MCF 10A (cell line): ENCODE measurements at regions not wholly inside any gene's neighbourhood (a gene's known extent, or its start where the extent isn't known, plus 50 kb on each side); places are given as distances from the start of the nearest gene placed in this dataset.

Experiments
- BruUV-seq: library from RNA; stranded (reverse); fragments of 400-500 nt; replicated peaks from 2 replicates; lab custom pipeline; 2021; lab: Mats Ljungman, UMichigan
- CTCF ChIA-PET: fragments of 300-600 bp; sonication (Branson Sonifier 250); formaldehyde crosslinking; extraction: SDS; loops from one replicate; lab custom pipeline; 2021; ENCODE audit warnings: antibody characterized with exemption, inconsistent platforms; lab: Yijun Ruan, JAX
- POLR2A ChIA-PET: fragments of 300-600, 350-650 bp; sonication (Branson Sonifier 250); formaldehyde crosslinking; extraction: SDS; loops from one replicate; lab custom pipeline; 2020; ENCODE audit warnings: antibody characterized with exemption, inconsistent platforms; lab: Yijun Ruan, JAX
- DNase-seq: peaks from one replicate; pipeline ENCODE4 v3.0.0-alpha.2; 2018; ENCODE audit not compliant: unreplicated experiment
- H3K27ac Mint-ChIP-seq: one replicate; pipeline ENCODE4 v1.8.0; 2022; ENCODE audit warnings: mild to moderate bottlenecking, low read depth, mixed read lengths; ENCODE audit not compliant: unreplicated experiment
- H3K27me3 Mint-ChIP-seq: one replicate; pipeline ENCODE4 v1.8.0; 2022; ENCODE audit warnings: mixed read lengths; ENCODE audit not compliant: insufficient read depth, unreplicated experiment
- H3K36me3 Mint-ChIP-seq: one replicate; pipeline ENCODE4 v1.8.0; 2022; ENCODE audit warnings: mild to moderate bottlenecking, moderate library complexity, mixed read lengths; ENCODE audit not compliant: insufficient read depth, unreplicated experiment
- H3K4me1 Mint-ChIP-seq: one replicate; pipeline ENCODE4 v1.8.0; 2022; ENCODE audit warnings: mixed read lengths; ENCODE audit not compliant: insufficient read depth, unreplicated experiment
- H3K4me3 Mint-ChIP-seq: one replicate; pipeline ENCODE4 v1.8.0; 2022; ENCODE audit warnings: mild to moderate bottlenecking, moderate library complexity, mixed read lengths; ENCODE audit not compliant: unreplicated experiment
- H3K9me3 Mint-ChIP-seq: one replicate; pipeline ENCODE4 v1.8.0; 2022; ENCODE audit warnings: mixed read lengths; ENCODE audit not compliant: unreplicated experiment
- CTCF ChIP-seq: fragments of 200-600 bp; IDR thresholded peaks from one replicate; pipeline ENCODE4 v1.8.0; 2022; ENCODE audit warnings: antibody characterized with exemption, mild to moderate bottlenecking; ENCODE audit not compliant: unreplicated experiment
- intact Hi-C: fragments of 100-400 bp; cut with micrococcal nuclease; formaldehyde crosslinking; loops from 2 replicates; pipeline ENCODE4 v1.14.1; 2022

DNA sequence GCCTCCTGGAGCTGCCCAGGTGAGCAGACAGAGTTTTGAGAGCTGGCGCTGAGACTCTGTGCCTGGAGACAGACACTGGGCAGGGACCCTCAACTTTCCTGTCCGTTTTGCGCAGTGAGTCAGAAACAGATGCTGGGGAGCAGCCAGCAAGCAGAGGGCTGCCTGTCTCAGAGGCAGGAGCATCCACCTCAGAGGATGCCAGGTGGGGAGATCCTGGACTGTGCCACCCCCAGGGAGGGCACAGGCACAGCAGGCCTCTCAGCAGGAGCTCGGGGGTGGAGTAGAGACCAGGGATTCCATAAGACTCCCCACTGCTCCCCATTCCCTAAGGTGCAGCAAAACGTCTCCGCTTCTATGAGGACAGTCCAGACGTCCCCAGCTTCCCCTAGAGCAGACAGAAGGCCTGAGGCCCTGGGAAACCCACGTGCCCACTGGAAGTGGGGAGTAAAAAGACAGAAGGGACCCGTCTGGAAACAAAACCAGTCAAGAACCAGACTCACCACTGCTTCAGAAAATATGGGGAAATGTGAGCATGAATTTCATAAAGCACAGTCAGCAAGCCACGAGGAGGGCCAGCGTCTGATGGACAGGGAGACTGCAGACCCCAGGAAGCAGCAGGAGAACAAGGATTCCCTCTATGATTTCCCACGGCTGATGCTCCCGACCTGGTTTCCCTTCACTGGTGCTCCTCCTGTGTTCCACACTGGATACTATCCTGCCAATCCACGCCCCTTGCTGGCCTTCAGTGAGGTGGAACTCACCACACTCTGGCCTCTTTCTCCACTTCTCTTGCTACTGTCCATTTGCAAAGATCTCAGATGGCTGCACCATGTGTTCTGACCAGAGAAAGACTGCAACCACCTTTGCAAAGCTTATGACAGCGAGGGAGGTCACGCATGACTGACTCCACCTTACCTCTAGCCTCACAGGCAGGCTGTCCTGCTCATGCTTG lies 151.3 kb upstream of the FAM20C start:
- Mint-ChIP-seq H3K9me3 (no peaks in the 10 kb centered on the region), H3K27ac (no peak overlapping the region), H3K36me3 (no peaks in the 10 kb centered on the region), H3K4me1 (no peaks in the 10 kb centered on the region), H3K4me3 (no peak overlapping the region), H3K27me3 (peaks cover 19% of the 10 kb centered on the region)
- intact Hi-C loops, result no loop called here
- no peak for TF ChIP-seq CTCF
- ChIA-PET POLR2A (no interaction called here), CTCF (no interaction called here)
- DNase-seq, result no peak
- BruUV-seq, result no TSS peak

GRCh38 chr7:41917-42565 lies 150.3 kb upstream of the FAM20C start:
- no TSS peak for BruUV-seq
- no peak for DNase-seq
- TF ChIP-seq CTCF, result no peak
- Mint-ChIP-seq H3K4me3 (no peak overlapping the region), H3K27ac (no peak overlapping the region), H3K27me3 (peaks cover 19% of the 10 kb centered on the region), H3K4me1 (no peaks in the 10 kb centered on the region), H3K9me3 (no peaks in the 10 kb centered on the region), H3K36me3 (no peaks in the 10 kb centered on the region)
- CTCF ChIA-PET, result no interaction called here
- intact Hi-C loops, result no loop called here
- POLR2A ChIA-PET, result no interaction called here

- H3K9me3 Mint-ChIP-seq, result no peaks in the 10 kb centered on the region
Observed at GRCh38 chr7:43791-44540, 148.4 kb upstream of the FAM20C start.

More at GRCh38 chr7:43791-44540, 148.4 kb upstream of the FAM20C start:
- ChIA-PET CTCF (interaction anchor here (0.6 to 1.6 kb wide), 3 partner anchors 30 to 223 kb away, joined by 3 to 5 read pairs (median 4); no protein-coding TSS in a partner anchor), POLR2A (no interaction called here)
- no peak for DNase-seq
- no peak for TF ChIP-seq CTCF
- Mint-ChIP-seq H3K36me3 (no peaks in the 10 kb centered on the region), H3K27me3 (peaks cover 19% of the 10 kb centered on the region), H3K4me3 (no peak overlapping the region), H3K4me1 (no peaks in the 10 kb centered on the region), H3K27ac (no peak overlapping the region)
- intact Hi-C loops, result no loop called here
- BruUV-seq, result no TSS peak
